Mammary epithelial cell (primary cell): ENCODE measurements at regions not wholly inside any gene's neighbourhood (a gene's known extent, or its start where the extent isn't known, plus 50 kb on each side); places are given as distances from the start of the nearest gene placed in this dataset.

ENCODE experiments used
- EZH2 ChIP-seq: IDR thresholded peaks from 2 replicates; pipeline ENCODE4 v1.6.1; 2012; ENCODE audit warnings: low read length, inconsistent platforms, borderline replicate concordance
- TF ChIP-seq, protein P1 (sequence below), 2 donors: IDR thresholded peaks in 1 of 2; conservative IDR thresholded peaks in 1 of 2; 2 replicates each; pipeline ENCODE4 v1.5.1; 2011 to 2012; ENCODE audit warnings: inconsistent platforms in 2 of 2, low read length in 2 of 2, mild to moderate bottlenecking in 2 of 2, control low read depth in 1 of 2, low read depth in 1 of 2; ENCODE audit not compliant: insufficient read depth in 1 of 2; ENCODE audit errors: extremely low read depth in 1 of 2

DNA sequence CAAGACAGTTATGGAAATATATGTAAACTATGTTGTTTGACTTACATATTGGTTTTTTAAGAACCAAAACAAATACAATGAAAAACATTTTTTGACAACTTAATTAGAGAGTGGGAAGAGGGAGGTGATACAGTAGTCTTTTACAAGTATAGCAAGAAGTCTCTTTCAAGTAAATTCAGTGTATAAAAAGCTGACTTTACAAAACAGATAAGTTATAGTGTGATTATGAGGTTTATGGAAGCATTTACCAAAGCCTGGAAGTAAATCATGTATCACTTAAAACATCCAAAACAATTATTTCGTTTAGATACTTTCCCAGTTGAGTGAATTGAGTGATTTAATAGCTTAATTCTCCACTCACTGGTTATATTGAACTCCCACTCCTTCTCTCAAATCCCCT, 66.7 kb upstream of the SLC4A10 start:
- TF ChIP-seq EZH2: no peak
- TF ChIP-seq, protein P1, sequence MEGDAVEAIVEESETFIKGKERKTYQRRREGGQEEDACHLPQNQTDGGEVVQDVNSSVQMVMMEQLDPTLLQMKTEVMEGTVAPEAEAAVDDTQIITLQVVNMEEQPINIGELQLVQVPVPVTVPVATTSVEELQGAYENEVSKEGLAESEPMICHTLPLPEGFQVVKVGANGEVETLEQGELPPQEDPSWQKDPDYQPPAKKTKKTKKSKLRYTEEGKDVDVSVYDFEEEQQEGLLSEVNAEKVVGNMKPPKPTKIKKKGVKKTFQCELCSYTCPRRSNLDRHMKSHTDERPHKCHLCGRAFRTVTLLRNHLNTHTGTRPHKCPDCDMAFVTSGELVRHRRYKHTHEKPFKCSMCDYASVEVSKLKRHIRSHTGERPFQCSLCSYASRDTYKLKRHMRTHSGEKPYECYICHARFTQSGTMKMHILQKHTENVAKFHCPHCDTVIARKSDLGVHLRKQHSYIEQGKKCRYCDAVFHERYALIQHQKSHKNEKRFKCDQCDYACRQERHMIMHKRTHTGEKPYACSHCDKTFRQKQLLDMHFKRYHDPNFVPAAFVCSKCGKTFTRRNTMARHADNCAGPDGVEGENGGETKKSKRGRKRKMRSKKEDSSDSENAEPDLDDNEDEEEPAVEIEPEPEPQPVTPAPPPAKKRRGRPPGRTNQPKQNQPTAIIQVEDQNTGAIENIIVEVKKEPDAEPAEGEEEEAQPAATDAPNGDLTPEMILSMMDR (conservative IDR thresholded peaks at IDR 0.05 in 1 of 2, IDR thresholded peaks at IDR 0.05 in 1 of 2; ENCODE audit: extremely low read depth in 1 of 2, insufficient read depth in 1 of 2, low read depth in 1 of 2, low read length in 2 of 2): no peak
